ENCODE measurements at regions not wholly inside any gene's neighbourhood (a gene's known extent, or its start where the extent isn't known, plus 50 kb on each side); places are given as distances from the start of the nearest gene placed in this dataset.

GRCh38 chr7:18408868-18409267, 86.7 kb upstream of the HDAC9 start:
- H3K27ac ChIP-seq (ENCODE audit: extremely low read length, insufficient read depth, low read length): no peak overlapping the region
- no peaks in the 10 kb centered on the region for H3K4me1 ChIP-seq (ENCODE audit: insufficient read depth, low read length)
- ChIA-PET POLR2A (no interaction called here), CTCF (ENCODE audit: low intra/inter-chr PET ratio, low total read pairs) (no interaction called here)
- BruUV-seq (replicated peaks): no TSS peak
- TF ChIP-seq ZGPAT (CRISPR knock-in tag; IDR thresholded peaks at IDR 0.05): no peak
- TF ChIP-seq ISL2 (CRISPR knock-in tag; IDR thresholded peaks at IDR 0.05): no peak
- TF ChIP-seq FIP1L1 (IDR thresholded peaks at IDR 0.05; ENCODE audit: borderline replicate concordance, insufficient read depth, low read depth, low read length): no peak
- no peak for TF ChIP-seq ZNF180 (CRISPR knock-in tag; IDR thresholded peaks at IDR 0.05; ENCODE audit: borderline replicate concordance, low read depth)
- no peak for TF ChIP-seq RFX3 (CRISPR knock-in tag; IDR thresholded peaks at IDR 0.05)
- TF ChIP-seq THYN1 (CRISPR knock-in tag; IDR thresholded peaks at IDR 0.05; ENCODE audit: borderline replicate concordance, low read depth): no peak
- TF ChIP-seq ZNF543 (CRISPR knock-in tag; IDR thresholded peaks at IDR 0.05): no peak
- no peak for TF ChIP-seq BCL6 (CRISPR knock-in tag; IDR thresholded peaks at IDR 0.05)
- no peak for TF ChIP-seq PAWR (CRISPR knock-in tag; IDR thresholded peaks at IDR 0.05; ENCODE audit: borderline replicate concordance)
- no peak for TF ChIP-seq MIXL1 (CRISPR knock-in tag; IDR thresholded peaks at IDR 0.05)
- no peak for TF ChIP-seq NCOA2 (CRISPR knock-in tag; IDR thresholded peaks at IDR 0.05)
- 20% methylated on average over 4 of the region's 4 CpGs for WGBS (ENCODE audit: low lambda C conversion rate)
- no peak for FAIRE-seq
- no peaks in the 10 kb centered on the region for H3K27me3 ChIP-seq (ENCODE audit: control insufficient read depth in 1 of 2, insufficient read depth in 2 of 2, low read length in 2 of 2)
- H3K79me2 ChIP-seq (ENCODE audit: insufficient read depth, low read length): no peaks in the 10 kb centered on the region
- no peak overlapping the region for H2AFZ ChIP-seq (ENCODE audit: low read length)
- in situ Hi-C loops (cut with HindIII; ENCODE audit: extremely low pct_ligation_motif_present, low pct_unique_long_range_greater_than_20kb) (no loop called here), intact Hi-C loops (cut with micrococcal nuclease; ENCODE audit: unreplicated experiment) (no loop called here)
- no peaks in the 10 kb centered on the region for H4K20me1 ChIP-seq (ENCODE audit: insufficient read depth, low read length)
- no peak for ATAC-seq
- H3K9ac ChIP-seq (ENCODE audit: insufficient read depth, low read depth, low read length): no peak overlapping the region
- DNase-seq (ENCODE audit: low spot score): no peak
- no peaks in the 10 kb centered on the region for H3K9me3 ChIP-seq (ENCODE audit: low read length)
- H3K4me3 ChIP-seq (replicated peaks in 1 of 3; ENCODE audit: insufficient read depth in 1 of 3, low read depth in 2 of 3, low read length in 3 of 3): no peak overlapping the region
- H3K36me3 ChIP-seq (replicated peaks in 1 of 2; ENCODE audit: control insufficient read depth in 1 of 2, insufficient read depth in 2 of 2, low read length in 2 of 2): no peaks in the 10 kb centered on the region
- H3K4me2 ChIP-seq (ENCODE audit: low read depth, low read length): no peak overlapping the region
